Hepatocyte (in vitro differentiated cells): ENCODE measurements at regions not wholly inside any gene's neighbourhood (a gene's known extent, or its start where the extent isn't known, plus 50 kb on each side); places are given as distances from the start of the nearest gene placed in this dataset.

Experiments used
- EZH2phosphoT487 ChIP-seq: fragments of 200-600 bp; sonication (generic); IDR thresholded peaks from one replicate; pipeline ENCODE4 v1.6.1; 2018; ENCODE audit warnings: antibody characterized with exemption, mild to moderate bottlenecking, low read depth, moderate library complexity; ENCODE audit not compliant: unreplicated experiment, severe bottlenecking
- TF ChIP-seq, protein P1 (sequence below): fragments of 200-600 bp; sonication (generic); IDR thresholded peaks from 2 replicates; pipeline ENCODE4 v1.5.1; 2016; ENCODE audit warnings: antibody characterized with exemption, mild to moderate bottlenecking; ENCODE audit not compliant: poor library complexity

GRCh38 chr5:44028226-44028625, 361.0 kb downstream of the FGF10 start:
- TF ChIP-seq, protein P1, sequence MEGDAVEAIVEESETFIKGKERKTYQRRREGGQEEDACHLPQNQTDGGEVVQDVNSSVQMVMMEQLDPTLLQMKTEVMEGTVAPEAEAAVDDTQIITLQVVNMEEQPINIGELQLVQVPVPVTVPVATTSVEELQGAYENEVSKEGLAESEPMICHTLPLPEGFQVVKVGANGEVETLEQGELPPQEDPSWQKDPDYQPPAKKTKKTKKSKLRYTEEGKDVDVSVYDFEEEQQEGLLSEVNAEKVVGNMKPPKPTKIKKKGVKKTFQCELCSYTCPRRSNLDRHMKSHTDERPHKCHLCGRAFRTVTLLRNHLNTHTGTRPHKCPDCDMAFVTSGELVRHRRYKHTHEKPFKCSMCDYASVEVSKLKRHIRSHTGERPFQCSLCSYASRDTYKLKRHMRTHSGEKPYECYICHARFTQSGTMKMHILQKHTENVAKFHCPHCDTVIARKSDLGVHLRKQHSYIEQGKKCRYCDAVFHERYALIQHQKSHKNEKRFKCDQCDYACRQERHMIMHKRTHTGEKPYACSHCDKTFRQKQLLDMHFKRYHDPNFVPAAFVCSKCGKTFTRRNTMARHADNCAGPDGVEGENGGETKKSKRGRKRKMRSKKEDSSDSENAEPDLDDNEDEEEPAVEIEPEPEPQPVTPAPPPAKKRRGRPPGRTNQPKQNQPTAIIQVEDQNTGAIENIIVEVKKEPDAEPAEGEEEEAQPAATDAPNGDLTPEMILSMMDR = no peak
- TF ChIP-seq EZH2phosphoT487 = no peak
